NOMO-1 (cell line): ENCODE measurements at regions not wholly inside any gene's neighbourhood (a gene's known extent, or its start where the extent isn't known, plus 50 kb on each side); places are given as distances from the start of the nearest gene placed in this dataset.
A peak's percentile ranks its signal among the peaks of the same experiment; 100 is the strongest.
"Not testable (repeated sequence)": the region's sequence is repeated elsewhere in the genome, so short reads cannot be mapped to it uniquely, and the experiment has no call there.

ENCODE experiments used
- DNase-seq, 2 experiments: peaks; one replicate each; lab custom pipeline; 2025; ENCODE audit not compliant: unreplicated experiment in 2 of 2; lab: John Stamatoyannopoulos, UW

- no peak for DNase-seq
These were observed 925.9 kb downstream of the LTN1 start for GRCh38 chr21:28066596-28067387.

- DNase-seq: peak; percentile 42 to 65
These were observed 926.6 kb downstream of the LTN1 start for GRCh38 chr21:28066076-28066475.

- no peak for DNase-seq
These were observed 929.1 kb downstream of the LTN1 start for GRCh38 chr21:28063241-28064216.

- not testable (repeated sequence) for DNase-seq
These were observed 939.7 kb downstream of the LTN1 start for GRCh38 chr21:28052956-28053355.

- peak; percentile 6 to 21 for DNase-seq
These were observed 941.0 kb downstream of the LTN1 start for GRCh38 chr21:28051649-28052048.

GRCh38 chr21:28035692-28036091 lies 957.0 kb downstream of the LTN1 start:
- not testable (repeated sequence) for DNase-seq

- DNase-seq: not testable (repeated sequence)
These were observed 957.8 kb downstream of the LTN1 start for GRCh38 chr21:28034916-28035315.

GRCh38 chr21:28034334-28034733 lies 958.3 kb downstream of the LTN1 start:
- DNase-seq: not testable (repeated sequence)

GRCh38 chr21:28032652-28033051 lies 960.0 kb downstream of the LTN1 start:
- not testable (repeated sequence) for DNase-seq

- DNase-seq: not testable (repeated sequence)
These were observed 961.6 kb downstream of the LTN1 start for GRCh38 chr21:28031066-28031465.

- DNase-seq: no peak
These were observed 967.6 kb downstream of the LTN1 start for GRCh38 chr21:28025111-28025510.

- DNase-seq: no peak
These were observed 973.7 kb downstream of the LTN1 start for GRCh38 chr21:28018741-28019669.

GRCh38 chr21:28018213-28018612 lies 974.5 kb downstream of the LTN1 start:
- DNase-seq: no peak

GRCh38 chr21:28016571-28016970 lies 976.1 kb downstream of the LTN1 start:
- no peak for DNase-seq

- DNase-seq: not testable (repeated sequence)
These were observed 979.6 kb downstream of the LTN1 start for GRCh38 chr21:28013123-28013522.

GRCh38 chr21:28011970-28012369 lies 980.7 kb downstream of the LTN1 start:
- DNase-seq: not testable (repeated sequence)

GRCh38 chr21:28008245-28008644 lies 984.4 kb downstream of the LTN1 start:
- not testable (repeated sequence) for DNase-seq

GRCh38 chr21:28003627-28004026 lies 989.0 kb downstream of the LTN1 start:
- not testable (repeated sequence) for DNase-seq

- not testable (repeated sequence) for DNase-seq
These were observed 995.8 kb downstream of the LTN1 start for GRCh38 chr21:27996906-27997305.

- DNase-seq: not testable (repeated sequence)
These were observed 1007.9 kb downstream of the LTN1 start for GRCh38 chr21:27984663-27985325.
